ENCODE measurements at regions not wholly inside any gene's neighbourhood (a gene's known extent, or its start where the extent isn't known, plus 50 kb on each side); places are given as distances from the start of the nearest gene placed in this dataset.
"Not testable (repeated sequence)": the region's sequence is repeated elsewhere in the genome, so short reads cannot be mapped to it uniquely, and the experiment has no call there.

- no peak for DNase-seq
These were observed 233.8 kb downstream of the C7orf25 start for GRCh38 chr7:42677751-42678699.

GRCh38 chr7:42674541-42674940 is 237.3 kb downstream of the C7orf25 start:
- DNase-seq = no peak

GRCh38 chr7:42673951-42674350 is 237.9 kb downstream of the C7orf25 start:
- no peak for DNase-seq

- DNase-seq = no peak
These were observed 239.4 kb downstream of the C7orf25 start for GRCh38 chr7:42672339-42672999.

- DNase-seq = no peak
These were observed 240.2 kb downstream of the C7orf25 start for GRCh38 chr7:42671627-42672026.

GRCh38 chr7:42666994-42667393 is 244.9 kb downstream of the C7orf25 start:
- no peak for DNase-seq

- DNase-seq = no peak
These were observed 249.0 kb downstream of the C7orf25 start for GRCh38 chr7:42662862-42663261.

GRCh38 chr7:42661312-42661711 is 250.6 kb downstream of the C7orf25 start:
- DNase-seq = no peak

GRCh38 chr7:42650701-42651100 is 261.2 kb downstream of the C7orf25 start:
- no peak for DNase-seq

DNA sequence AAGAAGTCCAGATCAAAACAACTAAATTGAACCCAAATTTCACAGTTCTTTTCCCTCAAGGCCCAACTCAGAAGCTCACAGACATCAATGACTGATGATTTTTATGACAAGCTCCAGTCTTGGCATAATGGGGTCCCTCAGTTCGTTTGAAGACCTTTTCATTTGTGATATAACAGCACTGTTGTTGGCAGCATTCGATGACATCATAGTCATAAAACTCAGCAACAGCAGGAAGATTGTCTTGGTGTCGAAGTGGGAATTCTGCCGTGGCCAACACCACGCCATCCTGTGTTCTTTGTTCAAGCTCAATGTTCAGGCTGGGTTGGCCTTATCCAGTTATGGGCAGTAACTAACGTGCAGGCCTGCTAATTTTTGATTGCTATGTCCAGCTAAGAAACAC is 261.7 kb downstream of the C7orf25 start:
- no peak for DNase-seq

- no peak for DNase-seq
These were observed 266.0 kb downstream of the C7orf25 start for GRCh38 chr7:42645906-42646305.

DNA sequence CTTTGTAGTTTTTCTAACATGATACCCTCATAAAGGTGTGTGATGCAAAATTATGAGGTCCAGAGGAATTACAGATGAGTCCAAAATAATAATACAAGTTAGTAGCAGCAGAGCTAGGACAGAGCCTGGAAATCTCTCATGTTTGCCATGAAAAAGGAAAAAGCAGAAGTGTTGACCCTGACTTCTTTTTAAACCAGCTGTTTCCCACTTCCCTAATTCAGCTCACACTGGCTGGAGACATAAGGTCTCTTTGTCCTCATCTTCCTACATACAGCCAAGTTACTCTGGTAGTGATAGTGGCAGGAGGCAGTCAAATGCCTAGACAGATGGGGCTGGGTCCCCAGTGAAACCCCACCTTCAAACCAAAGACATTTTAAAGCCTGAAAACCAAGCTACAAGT is 269.2 kb downstream of the C7orf25 start:
- no peak for DNase-seq

- no peak for DNase-seq
These were observed 271.9 kb downstream of the C7orf25 start for GRCh38 chr7:42639930-42640329.

GRCh38 chr7:42636380-42636779 is 275.5 kb downstream of the C7orf25 start:
- not testable (repeated sequence) for DNase-seq

DNA sequence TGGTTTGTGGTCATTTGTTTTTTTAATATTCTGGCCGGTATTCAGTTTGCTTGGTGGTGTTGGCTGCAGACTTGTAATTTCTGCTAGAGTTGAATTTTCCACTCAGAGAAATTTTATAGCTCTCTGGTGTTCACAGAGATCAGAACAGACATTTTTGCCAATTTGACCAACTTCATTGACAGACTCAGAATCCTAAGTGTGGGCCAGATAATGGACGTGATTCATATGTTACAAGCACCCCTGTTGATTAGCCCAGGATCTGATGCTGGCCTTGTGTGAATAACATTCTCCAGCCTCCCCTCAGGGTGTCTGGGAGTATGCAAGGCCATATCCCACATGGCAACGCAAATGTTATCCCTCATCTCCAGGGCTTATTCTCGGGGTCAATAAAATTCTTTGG is 283.8 kb downstream of the C7orf25 start:
- no peak for DNase-seq

- DNase-seq = no peak
These were observed 284.2 kb downstream of the C7orf25 start for GRCh38 chr7:42627626-42628025.

DNA sequence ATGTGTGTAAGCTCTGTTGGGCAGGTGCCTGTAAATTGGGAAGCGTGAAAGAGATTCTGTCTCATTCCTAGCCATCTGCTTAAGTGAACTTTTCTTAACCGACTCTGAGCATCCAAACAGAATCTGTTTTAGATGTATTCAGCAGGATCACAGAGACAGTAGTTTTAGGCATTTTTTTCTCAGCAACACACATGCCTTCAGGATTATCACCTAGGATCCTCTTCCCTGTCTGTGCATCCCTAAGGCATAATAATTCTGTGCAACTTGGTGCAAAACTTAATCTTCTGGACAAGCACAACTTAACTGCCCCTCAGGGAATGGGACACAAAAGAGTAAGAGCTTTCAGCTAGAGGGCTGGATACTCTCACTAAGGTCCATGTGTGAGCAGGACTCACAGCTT is 284.8 kb downstream of the C7orf25 start:
- DNase-seq = no peak

DNA sequence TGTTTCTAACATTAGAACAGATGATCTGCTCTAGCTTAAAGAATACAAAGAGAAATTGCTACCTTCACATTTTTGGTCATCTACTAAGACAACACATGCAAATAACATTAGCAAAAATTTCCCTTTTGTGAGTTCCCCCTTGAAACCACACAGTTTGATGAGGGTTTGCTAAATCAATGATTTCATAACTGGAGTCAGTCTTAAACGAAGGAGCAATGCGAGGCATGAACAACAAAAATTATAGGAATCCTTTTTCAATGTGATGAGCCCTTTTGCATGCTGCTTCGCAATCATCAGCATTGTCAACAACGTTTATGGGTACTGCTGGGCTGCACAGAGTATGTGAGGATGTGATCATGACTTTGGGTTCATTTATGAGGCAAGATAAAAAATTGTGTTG is 286.4 kb downstream of the C7orf25 start:
- no peak for DNase-seq

DNA sequence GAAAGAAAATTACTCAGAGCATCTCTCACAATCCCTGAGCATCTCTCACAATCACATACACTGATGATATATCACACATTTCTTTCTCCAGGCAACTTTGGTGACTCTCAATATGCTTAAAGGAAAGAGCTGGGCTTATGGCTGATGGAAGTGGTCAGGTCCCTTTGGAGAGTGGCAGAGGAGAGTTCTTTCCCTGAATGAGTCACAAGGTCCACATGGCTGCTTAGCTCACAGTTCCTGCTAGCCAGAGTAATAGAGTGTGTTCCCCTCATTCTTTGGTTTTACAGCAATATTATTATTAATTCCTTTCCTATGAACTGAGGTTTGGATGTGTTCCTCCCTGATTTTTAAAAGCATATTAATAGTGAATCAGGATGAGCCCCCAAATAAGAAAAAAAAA is 287.4 kb downstream of the C7orf25 start:
- DNase-seq = no peak

DNA sequence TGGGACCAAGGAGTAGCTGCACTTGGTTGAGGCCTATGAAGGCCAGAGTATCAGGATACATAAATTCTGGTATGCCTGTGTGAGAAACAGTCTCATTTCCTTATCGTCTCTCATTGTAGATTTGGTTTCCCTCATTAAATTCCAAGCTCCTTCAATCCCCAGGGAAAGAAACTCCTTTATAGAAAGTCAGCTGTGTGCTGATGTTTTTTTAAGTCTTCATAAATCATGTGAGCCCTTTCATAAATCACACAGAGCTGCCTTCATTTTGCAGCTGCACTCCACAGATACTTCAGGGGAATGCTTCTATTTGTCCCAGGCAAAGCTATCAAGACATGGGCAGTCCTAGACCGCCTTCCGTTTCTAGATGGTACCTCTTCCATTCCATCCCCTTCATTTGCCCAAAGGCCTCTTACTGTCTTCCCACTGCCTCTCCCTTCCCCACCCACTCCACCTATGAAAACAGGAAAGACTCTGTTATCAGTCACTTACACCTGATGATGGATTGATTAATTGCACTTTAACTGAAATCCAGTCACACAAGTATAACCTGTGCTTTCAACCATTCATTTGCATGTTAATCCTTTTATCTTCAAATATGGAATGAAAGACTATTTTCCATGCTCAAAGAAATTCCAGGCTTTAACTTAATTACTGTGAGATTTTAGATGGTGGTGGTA is 290.2 kb downstream of the C7orf25 start:
- no peak for DNase-seq

DNA sequence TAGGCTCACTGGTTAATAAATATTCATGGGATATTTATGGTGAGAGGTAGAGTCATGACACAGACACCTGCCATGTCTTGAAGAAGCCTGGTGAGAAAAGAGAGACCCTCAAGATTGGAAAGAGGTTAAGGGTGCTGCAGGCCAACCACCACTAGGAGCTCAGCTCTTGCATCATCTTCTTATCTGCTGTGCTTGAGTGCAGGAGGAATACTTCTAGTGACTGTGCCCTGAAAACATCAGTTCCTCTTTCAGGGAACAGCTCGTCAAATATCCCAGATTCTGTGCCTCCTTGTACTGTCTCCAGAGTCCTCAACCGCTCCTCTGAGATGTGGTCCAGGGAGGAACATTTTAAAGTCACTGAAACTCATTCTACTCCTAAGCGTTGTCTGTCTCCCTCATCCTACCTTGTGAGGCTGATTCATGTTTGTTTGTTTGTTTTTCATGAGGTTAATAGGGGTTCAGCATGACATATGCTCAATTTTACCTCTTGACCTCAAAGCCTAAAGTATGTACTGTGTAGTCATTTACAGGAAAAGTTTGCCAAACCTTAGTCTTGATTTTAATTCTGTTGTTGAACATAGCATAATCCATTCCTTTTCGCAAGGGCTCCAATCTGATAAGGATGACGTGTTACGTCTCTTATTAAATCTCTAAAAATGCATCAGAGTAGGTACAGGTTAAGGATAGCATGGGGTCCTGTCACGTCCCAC is 293.1 kb downstream of the C7orf25 start:
- no peak for DNase-seq

GRCh38 chr7:42617806-42618457 is 293.9 kb downstream of the C7orf25 start:
- no peak for DNase-seq
